ENCODE measurements at regions not wholly inside any gene's neighbourhood (a gene's known extent, or its start where the extent isn't known, plus 50 kb on each side); places are given as distances from the start of the nearest gene placed in this dataset.

- Histone ChIP-seq H3K27ac (no peak overlapping the region), H3K4me3 (no peak overlapping the region), H3K4me1 (no peaks in the 10 kb centered on the region), H3K9me3 (no peaks in the 10 kb centered on the region), H3K27me3 (no peaks in the 10 kb centered on the region), H3K36me3 (no peaks in the 10 kb centered on the region)
- DNase-seq = no peak
- TF ChIP-seq POLR2A (IDR thresholded peaks at IDR 0.05) (no peak), CTCF (IDR thresholded peaks at IDR 0.05) (no peak)
- intact Hi-C loops (cut with DNase I; ENCODE audit: low total_unique reads) = no loop called here
These were observed 186.9 kb upstream of the PAPPA start for GRCh38 chr9:115966660-115967059.

GRCh38 chr9:115969096-115969495, 184.5 kb upstream of the PAPPA start:
- Histone ChIP-seq H3K9me3 (no peaks in the 10 kb centered on the region), H3K4me3 (no peak overlapping the region), H3K36me3 (no peaks in the 10 kb centered on the region), H3K27ac (no peak overlapping the region), H3K27me3 (no peaks in the 10 kb centered on the region), H3K4me1 (no peaks in the 10 kb centered on the region)
- TF ChIP-seq CTCF (IDR thresholded peaks at IDR 0.05) (no peak), POLR2A (IDR thresholded peaks at IDR 0.05) (no peak)
- intact Hi-C loops (cut with DNase I; ENCODE audit: low total_unique reads) = no loop called here
- DNase-seq = no peak

GRCh38 chr9:115972362-115972761, 181.2 kb upstream of the PAPPA start:
- Histone ChIP-seq H3K4me1 (no peaks in the 10 kb centered on the region), H3K4me3 (no peak overlapping the region), H3K27me3 (no peaks in the 10 kb centered on the region), H3K36me3 (no peaks in the 10 kb centered on the region), H3K27ac (no peak overlapping the region), H3K9me3 (no peaks in the 10 kb centered on the region)
- no peak for TF ChIP-seq POLR2A (IDR thresholded peaks at IDR 0.05)
- TF ChIP-seq CTCF (IDR thresholded peaks at IDR 0.05) = no peak
- intact Hi-C loops (cut with DNase I; ENCODE audit: low total_unique reads) = no loop called here
- no peak for DNase-seq

GRCh38 chr9:115972843-115973595, 180.6 kb upstream of the PAPPA start:
- intact Hi-C loops (cut with DNase I; ENCODE audit: low total_unique reads) = no loop called here
- TF ChIP-seq POLR2A (IDR thresholded peaks at IDR 0.05) (no peak), CTCF (IDR thresholded peaks at IDR 0.05) (no peak)
- H3K36me3 ChIP-seq = no peaks in the 10 kb centered on the region
- H3K4me3 ChIP-seq = no peak overlapping the region
- H3K9me3 ChIP-seq = no peaks in the 10 kb centered on the region
- H3K4me1 ChIP-seq = no peaks in the 10 kb centered on the region
- H3K27me3 ChIP-seq = no peaks in the 10 kb centered on the region
- no peak overlapping the region for H3K27ac ChIP-seq
- no peak for DNase-seq

GRCh38 chr9:115976781-115977180, 176.8 kb upstream of the PAPPA start:
- H3K9me3 ChIP-seq = no peaks in the 10 kb centered on the region
- no peaks in the 10 kb centered on the region for H3K4me1 ChIP-seq
- H3K4me3 ChIP-seq = no peak overlapping the region
- no peak for TF ChIP-seq POLR2A (IDR thresholded peaks at IDR 0.05)
- TF ChIP-seq CTCF (IDR thresholded peaks at IDR 0.05) = no peak
- H3K36me3 ChIP-seq = no peaks in the 10 kb centered on the region
- no peak for DNase-seq
- no peak overlapping the region for H3K27ac ChIP-seq
- H3K27me3 ChIP-seq = no peaks in the 10 kb centered on the region
- intact Hi-C loops (cut with DNase I; ENCODE audit: low total_unique reads) = no loop called here
